Prostate gland (tissue), 2 donors: ENCODE measurements at regions not wholly inside any gene's neighbourhood (a gene's known extent, or its start where the extent isn't known, plus 50 kb on each side); places are given as distances from the start of the nearest gene placed in this dataset.

Experiments
- CTCF ChIP-seq, 4 experiments: fragments of 200-600 bp in 2 of 4; fragments of 450-650 bp in 2 of 4; sonication (generic) in 2 of 4; IDR thresholded peaks; 1 replicate in 3 of 4; 2 replicates in 1 of 4; pipeline ENCODE4 v1.5.1; 2016 to 2019; ENCODE audit warnings: antibody characterized with exemption in 4 of 4, mild to moderate bottlenecking in 2 of 4, moderate library complexity in 2 of 4
- POLR2A ChIP-seq: fragments of 450-650 bp; IDR thresholded peaks from one replicate; pipeline ENCODE4 v1.6.1; 2016; ENCODE audit warnings: antibody characterized with exemption, mild to moderate bottlenecking

- TF ChIP-seq POLR2A, result no peak
- no peak for TF ChIP-seq CTCF (IDR thresholded peaks at IDR 0.05)
These were observed 1692.2 kb downstream of the HACE1 start for GRCh38 chr6:103167345-103168071.
